ENCODE measurements at regions not wholly inside any gene's neighbourhood (a gene's known extent, or its start where the extent isn't known, plus 50 kb on each side); places are given as distances from the start of the nearest gene placed in this dataset.
"Not testable (repeated sequence)": the region's sequence is repeated elsewhere in the genome, so short reads cannot be mapped to it uniquely, and the experiment has no call there.

- TF ChIP-seq, protein P1, sequence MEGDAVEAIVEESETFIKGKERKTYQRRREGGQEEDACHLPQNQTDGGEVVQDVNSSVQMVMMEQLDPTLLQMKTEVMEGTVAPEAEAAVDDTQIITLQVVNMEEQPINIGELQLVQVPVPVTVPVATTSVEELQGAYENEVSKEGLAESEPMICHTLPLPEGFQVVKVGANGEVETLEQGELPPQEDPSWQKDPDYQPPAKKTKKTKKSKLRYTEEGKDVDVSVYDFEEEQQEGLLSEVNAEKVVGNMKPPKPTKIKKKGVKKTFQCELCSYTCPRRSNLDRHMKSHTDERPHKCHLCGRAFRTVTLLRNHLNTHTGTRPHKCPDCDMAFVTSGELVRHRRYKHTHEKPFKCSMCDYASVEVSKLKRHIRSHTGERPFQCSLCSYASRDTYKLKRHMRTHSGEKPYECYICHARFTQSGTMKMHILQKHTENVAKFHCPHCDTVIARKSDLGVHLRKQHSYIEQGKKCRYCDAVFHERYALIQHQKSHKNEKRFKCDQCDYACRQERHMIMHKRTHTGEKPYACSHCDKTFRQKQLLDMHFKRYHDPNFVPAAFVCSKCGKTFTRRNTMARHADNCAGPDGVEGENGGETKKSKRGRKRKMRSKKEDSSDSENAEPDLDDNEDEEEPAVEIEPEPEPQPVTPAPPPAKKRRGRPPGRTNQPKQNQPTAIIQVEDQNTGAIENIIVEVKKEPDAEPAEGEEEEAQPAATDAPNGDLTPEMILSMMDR (conservative IDR thresholded peaks at IDR 0.05) = not testable (repeated sequence)
- TF ChIP-seq ZFX (IDR thresholded peaks at IDR 0.05) = not testable (repeated sequence)
Observed at GRCh38 chr2:87494846-87495245, 253.0 kb upstream of the PLGLB2 start.
